ENCODE measurements at regions not wholly inside any gene's neighbourhood (a gene's known extent, or its start where the extent isn't known, plus 50 kb on each side); places are given as distances from the start of the nearest gene placed in this dataset.

DNA sequence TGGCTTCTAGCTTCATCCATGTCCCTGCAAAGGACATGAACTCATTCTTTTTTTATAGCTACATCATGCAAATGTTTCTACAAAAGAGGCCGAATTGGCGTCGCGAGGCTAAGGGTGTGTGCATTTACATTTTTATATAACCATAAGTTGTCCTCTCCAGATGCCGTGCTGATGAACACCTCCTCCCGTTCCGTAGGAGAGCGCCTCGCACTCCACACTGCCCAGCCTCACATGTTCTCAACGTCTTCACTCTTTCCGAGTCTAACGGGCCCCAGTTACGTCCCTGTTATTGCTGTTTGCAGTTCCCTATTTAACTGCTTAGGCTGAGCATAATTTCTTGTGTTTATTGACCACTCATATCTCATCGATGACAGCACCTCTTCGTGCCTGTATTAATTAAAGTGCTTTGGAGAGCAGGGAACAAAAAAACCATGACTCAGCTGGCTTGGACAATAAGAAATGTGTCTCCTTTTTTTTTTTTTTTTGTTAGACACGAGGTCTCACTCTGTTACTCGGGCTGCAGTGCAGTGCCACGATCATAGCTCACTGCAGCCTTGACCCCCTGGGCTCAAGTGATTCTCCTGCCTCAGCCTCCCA is 113.5 kb upstream of the SDK1 start:
- no peak overlapping the region for H3K4me3 ChIP-seq
- H3K36me3 ChIP-seq = no peaks in the 10 kb centered on the region
- H3K27ac ChIP-seq = no peak overlapping the region
- WGBS, 2 donors (ENCODE audit: low coverage in 1 of 2) = 63 to 66% methylated on average over 15 to 17 of the region's 18 CpGs
- no peaks in the 10 kb centered on the region for H3K4me1 ChIP-seq
- peaks cover 11% of the 10 kb centered on the region for H3K27me3 ChIP-seq
- ATAC-seq = no peak
- TF ChIP-seq POLR2A (IDR thresholded peaks at IDR 0.05) (no peak), POLR2AphosphoS5 (IDR thresholded peaks at IDR 0.05) (no peak), EP300 (IDR thresholded peaks at IDR 0.05) (no peak)
- TF ChIP-seq, protein P1, sequence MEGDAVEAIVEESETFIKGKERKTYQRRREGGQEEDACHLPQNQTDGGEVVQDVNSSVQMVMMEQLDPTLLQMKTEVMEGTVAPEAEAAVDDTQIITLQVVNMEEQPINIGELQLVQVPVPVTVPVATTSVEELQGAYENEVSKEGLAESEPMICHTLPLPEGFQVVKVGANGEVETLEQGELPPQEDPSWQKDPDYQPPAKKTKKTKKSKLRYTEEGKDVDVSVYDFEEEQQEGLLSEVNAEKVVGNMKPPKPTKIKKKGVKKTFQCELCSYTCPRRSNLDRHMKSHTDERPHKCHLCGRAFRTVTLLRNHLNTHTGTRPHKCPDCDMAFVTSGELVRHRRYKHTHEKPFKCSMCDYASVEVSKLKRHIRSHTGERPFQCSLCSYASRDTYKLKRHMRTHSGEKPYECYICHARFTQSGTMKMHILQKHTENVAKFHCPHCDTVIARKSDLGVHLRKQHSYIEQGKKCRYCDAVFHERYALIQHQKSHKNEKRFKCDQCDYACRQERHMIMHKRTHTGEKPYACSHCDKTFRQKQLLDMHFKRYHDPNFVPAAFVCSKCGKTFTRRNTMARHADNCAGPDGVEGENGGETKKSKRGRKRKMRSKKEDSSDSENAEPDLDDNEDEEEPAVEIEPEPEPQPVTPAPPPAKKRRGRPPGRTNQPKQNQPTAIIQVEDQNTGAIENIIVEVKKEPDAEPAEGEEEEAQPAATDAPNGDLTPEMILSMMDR (IDR thresholded peaks at IDR 0.05) = no peak
- peaks cover 0 to 10% (median 0%) of the 10 kb centered on the region in 3 donors for H3K9me3 ChIP-seq

DNA sequence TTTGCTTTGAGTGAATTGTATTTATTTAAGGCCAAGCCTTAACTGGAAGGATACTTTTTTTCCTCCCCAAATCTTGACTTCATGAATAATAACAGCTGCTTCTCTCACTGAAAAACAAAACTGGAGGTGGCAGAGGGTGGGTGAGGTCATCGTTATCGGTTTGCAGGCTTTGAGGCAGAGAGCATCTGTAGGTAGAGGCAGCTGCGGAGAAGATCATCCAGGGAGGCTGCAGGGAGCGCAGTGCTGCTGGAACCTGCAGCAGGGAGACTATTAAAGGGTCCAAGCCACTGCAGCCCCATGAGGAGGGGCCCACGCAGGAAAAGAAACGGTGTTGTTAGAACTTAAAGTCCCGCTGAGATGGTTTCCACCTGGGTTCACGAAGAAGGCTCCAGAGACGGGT is 112.1 kb upstream of the SDK1 start:
- H3K4me3 ChIP-seq = no peak overlapping the region
- H3K9me3 ChIP-seq = no peaks in the 10 kb centered on the region
- ATAC-seq = no peak
- no peaks in the 10 kb centered on the region for H3K4me1 ChIP-seq
- TF ChIP-seq POLR2A (IDR thresholded peaks at IDR 0.05) (no peak), EP300 (IDR thresholded peaks at IDR 0.05) (no peak), POLR2AphosphoS5 (IDR thresholded peaks at IDR 0.05) (no peak)
- TF ChIP-seq, protein P1 (IDR thresholded peaks at IDR 0.05) = no peak
- WGBS, 2 donors (ENCODE audit: low coverage in 1 of 2) = 50 to 62% methylated on average over 8 to 9 of the region's 9 CpGs
- H3K36me3 ChIP-seq = no peaks in the 10 kb centered on the region
- no peak overlapping the region for H3K27ac ChIP-seq
- peaks cover 3% of the 10 kb centered on the region for H3K27me3 ChIP-seq

DNA sequence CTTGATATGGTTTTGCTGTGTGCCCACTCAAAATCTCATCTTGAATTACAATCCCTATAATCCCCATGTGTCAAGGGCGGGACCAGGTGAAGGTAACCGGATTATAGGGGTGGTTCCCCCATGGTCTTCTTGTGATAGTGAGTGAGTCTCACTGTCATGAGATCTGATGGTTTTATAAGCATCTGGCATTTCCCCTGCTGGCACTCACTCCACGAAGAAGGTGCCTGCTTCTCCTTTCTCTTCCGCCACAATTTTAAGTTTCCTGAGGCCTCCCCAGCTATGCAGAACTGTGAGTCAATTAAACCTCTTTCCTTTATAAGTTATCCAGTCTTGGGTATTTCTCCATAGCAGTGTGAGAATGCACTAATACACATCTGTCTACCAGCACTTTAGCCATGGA is 109.5 kb upstream of the SDK1 start:
- Histone ChIP-seq H3K27me3 (peaks cover under 1% of the 10 kb centered on the region), H3K9me3 (no peaks in the 10 kb centered on the region), H3K4me1 (no peaks in the 10 kb centered on the region), H3K27ac (no peak overlapping the region), H3K4me3 (no peak overlapping the region), H3K36me3 (no peaks in the 10 kb centered on the region)
- no peak for ATAC-seq
- no peak for TF ChIP-seq EP300 (IDR thresholded peaks at IDR 0.05)
- TF ChIP-seq POLR2AphosphoS5 (IDR thresholded peaks at IDR 0.05) = no peak
- TF ChIP-seq, protein P1 (IDR thresholded peaks at IDR 0.05) = no peak
- TF ChIP-seq POLR2A (IDR thresholded peaks at IDR 0.05) = no peak
- WGBS, 2 donors (ENCODE audit: low coverage in 1 of 2) = 79 to 81% methylated on average over 4 of the region's 4 CpGs

DNA sequence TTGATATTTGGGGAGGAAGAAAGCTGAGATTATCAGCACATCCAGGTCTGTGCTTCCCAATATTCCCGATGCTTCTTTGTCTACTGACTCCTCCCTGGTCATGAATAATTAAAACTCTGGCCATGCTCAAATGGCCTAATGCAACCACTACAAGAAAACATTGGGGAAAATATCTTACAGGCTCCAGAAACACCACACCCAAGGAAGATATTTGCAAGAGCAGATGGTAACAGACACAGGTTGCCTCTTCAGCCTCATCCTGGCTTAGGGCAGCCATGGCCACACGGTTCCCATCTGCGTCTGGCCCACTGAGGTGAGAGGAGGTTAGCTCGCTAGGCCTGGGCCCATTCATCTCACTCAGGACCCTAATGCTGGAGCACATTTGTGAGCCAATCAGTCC is 108.4 kb upstream of the SDK1 start:
- no peak overlapping the region for H3K27ac ChIP-seq
- H3K9me3 ChIP-seq = no peaks in the 10 kb centered on the region
- no peaks in the 10 kb centered on the region for H3K4me1 ChIP-seq
- peaks cover 8% of the 10 kb centered on the region for H3K27me3 ChIP-seq
- H3K36me3 ChIP-seq = no peaks in the 10 kb centered on the region
- 40 to 75% methylated on average over 2 to 4 of the region's 4 CpGs for WGBS, 2 donors (ENCODE audit: low coverage in 1 of 2)
- H3K4me3 ChIP-seq = no peak overlapping the region
- TF ChIP-seq, protein P1 (IDR thresholded peaks at IDR 0.05) = no peak
- TF ChIP-seq EP300 (IDR thresholded peaks at IDR 0.05) (no peak), POLR2AphosphoS5 (IDR thresholded peaks at IDR 0.05) (no peak), POLR2A (IDR thresholded peaks at IDR 0.05) (no peak)
- ATAC-seq = no peak

DNA sequence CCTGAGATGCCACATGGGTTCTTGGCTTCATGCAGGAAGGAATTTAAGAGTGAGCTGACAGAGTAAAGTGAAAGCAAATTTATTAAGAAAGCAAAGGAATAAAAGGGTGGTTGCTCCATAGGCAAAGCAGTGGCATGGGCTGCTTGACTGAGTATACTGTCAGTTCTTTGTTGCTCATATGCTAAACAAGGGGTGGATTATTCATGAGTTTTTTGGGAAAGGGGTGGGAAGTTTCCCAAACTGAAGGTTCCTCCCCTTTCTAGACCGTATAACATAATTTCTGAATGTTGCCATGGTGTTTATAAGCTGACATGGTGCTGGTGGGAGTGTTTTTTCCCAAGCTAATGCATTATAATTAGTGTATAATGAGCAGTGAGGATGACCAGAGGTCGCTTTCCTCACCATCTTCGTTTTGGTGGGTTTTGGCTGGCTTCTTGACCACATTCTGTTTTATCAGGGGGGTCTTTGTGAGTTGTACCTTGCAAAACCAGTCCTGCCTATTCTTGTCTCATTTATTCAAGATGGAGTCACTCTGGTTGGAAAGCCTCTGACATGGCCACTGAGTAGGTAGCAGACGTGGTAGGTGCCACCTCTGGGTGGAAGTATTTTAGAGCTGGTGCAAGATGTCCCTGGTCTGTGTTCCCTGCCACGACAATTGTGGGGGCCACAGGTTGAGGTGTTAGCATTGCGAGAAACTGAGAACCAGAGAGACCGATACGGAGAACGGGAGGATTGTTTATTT is 107.5 kb upstream of the SDK1 start:
- Histone ChIP-seq H3K4me3 (no peak overlapping the region), H3K4me1 (no peaks in the 10 kb centered on the region), H3K27me3 (peaks cover 8% of the 10 kb centered on the region), H3K36me3 (no peaks in the 10 kb centered on the region), H3K9me3 (peaks cover 0 to 7% (median 0%) of the 10 kb centered on the region in 3 donors), H3K27ac (no peak overlapping the region)
- TF ChIP-seq POLR2AphosphoS5 (IDR thresholded peaks at IDR 0.05) = no peak
- TF ChIP-seq, protein P1 (IDR thresholded peaks at IDR 0.05) = no peak
- no peak for TF ChIP-seq EP300 (IDR thresholded peaks at IDR 0.05)
- no peak for TF ChIP-seq POLR2A (IDR thresholded peaks at IDR 0.05)
- no peak for ATAC-seq
- WGBS, 2 donors (ENCODE audit: low coverage in 1 of 2) = 50 to 73% methylated on average over 1 to 8 of the region's 9 CpGs

All from gastroesophageal sphincter (tissue), 4 donors.